ENCODE measurements at regions not wholly inside any gene's neighbourhood (a gene's known extent, or its start where the extent isn't known, plus 50 kb on each side); places are given as distances from the start of the nearest gene placed in this dataset.

- DNase-seq (ENCODE audit: low read depth, low spot score): no peak
Observed at GRCh38 chr15:95814908-95815307, 515.6 kb upstream of the NR2F2 start.

GRCh38 chr15:95816591-95816990, 513.9 kb upstream of the NR2F2 start:
- no peak for DNase-seq (ENCODE audit: low read depth, low spot score)

GRCh38 chr15:95822961-95823360, 507.5 kb upstream of the NR2F2 start:
- no peak for DNase-seq (ENCODE audit: low read depth, low spot score)

- no peak for DNase-seq (ENCODE audit: low read depth, low spot score)
Observed at GRCh38 chr15:95825208-95825607, 505.3 kb upstream of the NR2F2 start.

- no peak for DNase-seq (ENCODE audit: low read depth, low spot score)
Observed at GRCh38 chr15:95825671-95826411, 504.7 kb upstream of the NR2F2 start.

GRCh38 chr15:95826412-95827195, 503.9 kb upstream of the NR2F2 start:
- no peak for DNase-seq (ENCODE audit: low read depth, low spot score)

- no peak for DNase-seq (ENCODE audit: low read depth, low spot score)
Observed at GRCh38 chr15:95829062-95829461, 501.4 kb upstream of the NR2F2 start.

- DNase-seq (ENCODE audit: low read depth, low spot score): no peak
Observed at GRCh38 chr15:95830281-95830680, 500.2 kb upstream of the NR2F2 start.

GRCh38 chr15:95832668-95833067, 497.8 kb upstream of the NR2F2 start:
- DNase-seq (ENCODE audit: low read depth, low spot score): no peak

- no peak for DNase-seq (ENCODE audit: low read depth, low spot score)
Observed at GRCh38 chr15:95834028-95834804, 496.3 kb upstream of the NR2F2 start.

GRCh38 chr15:95836536-95836935, 494.0 kb upstream of the NR2F2 start:
- no peak for DNase-seq (ENCODE audit: low read depth, low spot score)

- no peak for DNase-seq (ENCODE audit: low read depth, low spot score)
Observed at GRCh38 chr15:95837341-95838004, 493.0 kb upstream of the NR2F2 start.

- DNase-seq (ENCODE audit: low read depth, low spot score): no peak
Observed at GRCh38 chr15:95839367-95839782, 491.1 kb upstream of the NR2F2 start.

- DNase-seq (ENCODE audit: low read depth, low spot score): peak; percentile 69
Observed at GRCh38 chr15:95840004-95840403, 490.5 kb upstream of the NR2F2 start.

- no peak for DNase-seq (ENCODE audit: low read depth, low spot score)
Observed at GRCh38 chr15:95840855-95841254, 489.6 kb upstream of the NR2F2 start.

GRCh38 chr15:95842576-95842975, 487.9 kb upstream of the NR2F2 start:
- DNase-seq (ENCODE audit: low read depth, low spot score): no peak

GRCh38 chr15:95843241-95843910, 487.1 kb upstream of the NR2F2 start:
- DNase-seq (ENCODE audit: low read depth, low spot score): peak; percentile 22

- peak; percentile 90 for DNase-seq (ENCODE audit: low read depth, low spot score)
Observed at GRCh38 chr15:95845862-95846515, 484.5 kb upstream of the NR2F2 start.

- DNase-seq (ENCODE audit: low read depth, low spot score): no peak
Observed at GRCh38 chr15:95848126-95848525, 482.4 kb upstream of the NR2F2 start.

- DNase-seq (ENCODE audit: low read depth, low spot score): no peak
Observed at GRCh38 chr15:95850837-95851236, 479.7 kb upstream of the NR2F2 start.

- no peak for DNase-seq (ENCODE audit: low read depth, low spot score)
Observed at GRCh38 chr15:95853350-95853749, 477.1 kb upstream of the NR2F2 start.

All from brain pericyte (primary cell).